ENCODE measurements at regions not wholly inside any gene's neighbourhood (a gene's known extent, or its start where the extent isn't known, plus 50 kb on each side); places are given as distances from the start of the nearest gene placed in this dataset.
"Not testable (repeated sequence)": the region's sequence is repeated elsewhere in the genome, so short reads cannot be mapped to it uniquely, and the experiment has no call there.

DNA sequence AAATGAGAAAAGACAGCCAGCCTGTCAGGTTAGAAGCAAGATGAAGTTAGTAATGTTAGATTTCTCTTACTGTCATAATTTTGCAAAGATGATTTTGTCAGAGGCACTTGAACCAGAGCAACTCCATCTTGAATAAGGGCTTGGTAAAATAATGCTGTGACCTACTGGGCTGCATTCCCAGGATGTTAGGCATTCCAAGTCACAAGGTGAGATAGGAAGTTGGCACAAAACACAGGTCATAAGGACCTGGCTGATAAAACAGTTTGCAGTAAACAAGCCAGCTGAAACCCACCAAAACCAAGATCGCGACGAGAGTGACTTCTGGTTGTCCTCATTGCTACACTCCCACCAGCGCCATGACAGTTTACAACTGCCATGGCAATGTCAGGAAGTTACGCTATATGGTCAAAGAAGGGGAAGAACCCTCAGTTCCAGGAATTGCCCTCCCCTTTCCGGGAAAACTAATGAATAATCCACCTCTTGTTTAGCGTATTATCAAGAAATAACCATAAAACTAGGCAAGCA is 1313.5 kb upstream of the TMEM132C start:
- no peak for DNase-seq

DNA sequence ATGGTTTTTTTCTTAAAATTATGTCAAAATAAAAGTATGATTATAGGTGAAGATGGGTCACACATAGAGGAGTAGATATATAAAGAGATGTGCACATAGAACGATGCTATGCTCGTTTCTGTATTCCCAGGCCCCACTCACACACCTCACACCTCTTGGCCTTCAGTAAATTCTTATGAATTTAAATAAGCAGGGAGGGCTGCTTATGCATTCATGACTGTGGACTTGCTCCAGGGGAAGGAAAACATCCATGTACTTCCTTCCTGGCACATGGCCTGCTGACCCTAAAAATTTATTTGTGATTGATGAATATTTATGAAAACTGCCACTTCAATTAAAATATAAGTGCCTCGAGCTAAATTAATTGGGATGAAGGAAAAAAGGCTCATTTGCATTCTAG is 1306.7 kb upstream of the TMEM132C start:
- no peak for DNase-seq

DNA sequence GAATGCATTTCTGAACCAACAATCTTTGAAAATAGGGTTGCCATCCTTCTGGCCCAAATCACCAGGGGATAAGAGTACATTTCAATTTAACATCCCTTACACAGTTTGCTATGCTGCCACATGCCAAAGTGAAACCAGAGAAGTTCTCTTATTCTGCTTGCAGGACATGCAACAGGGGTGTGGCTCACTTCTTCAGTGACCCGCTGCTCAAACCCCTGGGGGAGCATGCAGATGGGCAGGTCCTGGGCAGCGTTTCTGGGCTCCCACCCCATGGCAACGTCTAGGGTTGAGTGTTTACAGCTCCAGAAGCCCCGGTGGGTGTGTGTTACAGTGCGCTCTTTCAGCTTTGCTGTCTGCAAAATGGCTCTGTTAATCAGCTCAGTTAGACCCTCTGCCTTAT is 1306.3 kb upstream of the TMEM132C start:
- no peak for DNase-seq

DNA sequence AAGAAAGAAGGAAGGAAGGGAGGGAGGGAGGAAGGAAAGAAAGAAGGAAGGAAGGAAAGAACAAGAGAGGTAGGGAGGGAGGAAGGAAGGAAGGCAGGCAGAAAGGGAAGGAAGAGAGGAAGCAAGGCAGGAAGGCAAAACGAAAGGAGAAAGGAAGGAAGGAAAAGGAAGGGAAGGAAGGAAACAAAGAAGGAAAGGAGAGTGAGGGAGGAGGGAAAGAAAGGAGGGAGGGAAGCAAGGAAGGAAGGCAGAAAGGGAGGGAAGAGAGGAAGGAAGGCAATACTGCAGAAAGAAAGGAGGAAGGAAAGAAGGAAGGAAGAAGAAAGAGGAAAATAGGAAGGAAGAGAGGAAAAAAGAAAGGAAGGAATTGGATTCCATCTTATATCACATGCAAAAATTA is 1303.1 kb upstream of the TMEM132C start:
- DNase-seq: no peak

DNA sequence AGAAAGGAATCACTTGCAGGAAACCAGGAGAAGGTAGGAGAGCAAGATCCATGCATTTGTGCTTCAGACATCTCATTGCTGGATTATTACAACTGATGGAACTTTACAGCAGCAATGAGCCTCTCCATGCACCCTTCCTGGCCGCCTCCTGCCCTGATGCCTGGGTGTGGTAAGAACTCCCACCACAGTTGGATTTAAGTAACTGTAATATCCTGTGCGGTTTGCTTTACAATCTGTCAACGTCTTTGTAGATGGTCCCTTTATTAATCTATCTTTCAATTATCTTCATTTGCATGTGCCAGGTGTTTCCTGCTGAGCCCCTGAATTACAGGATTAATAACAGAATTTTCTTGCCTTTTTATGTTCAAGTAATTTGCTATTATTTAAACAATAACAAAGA is 1300.5 kb upstream of the TMEM132C start:
- DNase-seq: no peak

DNA sequence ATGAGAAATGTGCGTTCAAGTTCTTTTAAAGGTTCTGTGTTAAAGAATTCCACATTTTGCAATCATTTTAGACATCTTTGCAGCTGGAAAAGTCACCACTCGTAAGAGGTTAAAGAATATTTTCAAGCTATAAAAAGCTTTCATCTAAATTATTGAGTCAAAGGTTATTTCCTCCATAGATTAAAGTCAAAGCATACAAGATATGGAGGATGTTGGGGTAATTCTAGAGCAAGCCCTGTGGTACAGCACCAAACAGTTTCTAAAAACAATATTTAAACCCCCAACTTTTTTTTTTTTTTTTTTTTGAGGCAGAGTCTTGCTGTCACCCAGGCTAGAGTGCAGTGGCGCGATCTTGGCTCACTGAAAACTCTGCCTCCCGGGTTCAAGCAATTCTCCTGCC is 1299.8 kb upstream of the TMEM132C start:
- DNase-seq: no peak

DNA sequence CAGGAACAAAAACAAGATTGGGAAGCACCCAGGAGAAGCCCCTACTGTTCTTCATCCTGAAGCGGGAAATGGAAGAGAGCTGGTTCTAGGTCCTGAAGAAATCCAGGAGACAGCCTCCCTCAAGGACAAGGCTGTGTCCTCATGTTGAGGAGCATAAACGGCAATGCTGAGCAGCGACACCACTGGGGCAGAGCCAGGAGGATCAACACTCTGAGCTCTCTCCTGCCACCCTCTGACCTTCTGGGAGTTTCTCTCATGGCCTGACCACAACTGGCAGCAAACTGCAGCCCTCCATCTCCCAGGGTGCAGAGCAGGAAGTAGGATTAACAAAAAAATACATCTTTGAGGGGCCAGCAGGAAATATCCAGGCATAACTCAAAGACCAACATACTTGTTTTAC is 1292.2 kb upstream of the TMEM132C start:
- DNase-seq: no peak

DNA sequence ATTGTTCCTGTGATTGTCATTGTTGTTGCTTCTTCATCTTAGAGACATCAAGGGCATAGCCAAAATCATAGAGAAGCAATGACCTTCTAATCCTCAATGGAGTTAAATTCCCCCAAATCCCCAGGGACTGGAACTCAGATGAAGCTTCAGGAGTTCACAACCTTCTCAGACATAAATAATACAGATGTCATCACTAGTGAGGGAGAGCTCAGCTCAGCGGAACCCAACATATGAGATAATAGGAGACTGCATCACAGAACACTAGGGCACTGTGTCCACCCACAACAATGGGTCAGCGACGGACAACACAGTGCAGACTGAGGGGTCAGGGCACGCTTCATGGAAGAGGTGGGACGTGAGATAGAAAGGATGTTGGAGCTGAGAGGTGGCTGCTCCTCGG is 1290.4 kb upstream of the TMEM132C start:
- no peak for DNase-seq

DNA sequence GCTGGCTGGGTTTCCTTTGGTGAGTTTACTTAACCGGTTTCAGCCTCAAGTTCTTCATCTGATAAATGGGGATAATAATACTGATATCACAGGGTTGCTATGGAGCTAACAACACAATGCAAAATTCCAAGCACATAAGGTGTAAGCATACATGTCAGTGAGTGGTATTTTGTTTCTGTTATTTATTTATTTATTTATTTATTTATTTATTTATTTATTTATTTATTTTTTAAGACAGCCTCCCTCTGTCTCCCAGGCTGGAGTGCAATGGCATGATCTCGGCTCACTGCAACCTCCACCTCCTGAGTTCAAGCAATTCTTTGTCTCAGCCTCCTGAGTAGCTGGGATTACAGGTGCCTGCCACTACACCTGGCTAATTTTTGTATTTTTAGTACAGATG is 1287.4 kb upstream of the TMEM132C start:
- not testable (repeated sequence) for DNase-seq

DNA sequence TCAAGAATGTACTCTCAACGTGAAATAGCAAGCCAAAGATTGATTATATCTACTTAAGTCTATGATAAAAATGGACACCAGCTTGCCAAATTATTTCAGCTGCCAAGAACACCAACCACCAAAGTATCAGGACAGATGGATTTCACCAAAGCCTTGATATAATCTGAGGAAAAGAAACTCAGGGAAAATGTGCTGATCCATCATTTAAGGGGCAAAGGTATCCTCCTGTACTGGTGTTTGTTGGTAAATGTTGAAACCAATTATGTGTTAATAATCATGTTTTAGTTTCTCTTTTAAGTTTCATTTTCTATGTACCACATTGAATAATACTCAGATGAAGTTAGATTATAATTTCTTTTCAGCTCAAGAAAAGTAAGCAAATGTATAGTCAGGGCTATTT is 1284.3 kb upstream of the TMEM132C start:
- no peak for DNase-seq

DNA sequence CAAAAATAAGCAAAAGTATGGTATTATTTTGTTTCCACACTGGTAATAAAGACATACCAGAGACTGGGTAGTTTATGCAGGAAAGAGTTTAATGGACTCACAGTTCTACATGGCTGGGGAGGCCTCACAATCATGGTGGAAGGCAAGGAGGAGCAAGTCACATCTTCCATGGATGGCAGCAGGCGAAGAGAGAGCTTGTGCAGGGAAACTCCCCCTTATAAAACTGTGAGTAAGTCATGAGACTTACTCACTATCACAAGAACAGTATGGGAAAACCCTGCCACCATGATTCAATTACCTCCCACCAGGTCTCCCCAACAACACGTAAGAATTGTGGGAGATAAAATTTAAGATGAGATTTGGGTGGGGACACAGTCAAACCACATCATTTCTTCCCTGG is 1283.2 kb upstream of the TMEM132C start:
- not testable (repeated sequence) for DNase-seq

DNA sequence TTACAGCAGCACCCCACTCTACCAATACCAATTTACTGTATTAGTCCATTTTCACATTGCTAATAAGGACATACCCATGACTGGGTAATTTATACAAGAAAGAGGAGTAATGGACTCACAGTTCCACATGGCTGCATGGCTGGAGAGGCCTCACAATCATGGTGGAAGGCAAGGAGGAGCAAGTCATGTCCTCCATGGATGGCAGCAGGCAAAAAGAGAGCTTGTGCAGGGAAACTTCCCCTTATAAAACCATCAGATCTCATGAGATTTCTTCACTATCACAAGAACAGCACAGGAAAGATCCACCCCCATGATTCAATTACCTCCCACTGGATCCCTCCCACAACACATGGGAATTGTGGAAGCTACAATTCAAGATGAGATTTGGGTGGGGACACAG is 1281.3 kb upstream of the TMEM132C start:
- DNase-seq: not testable (repeated sequence)

DNA sequence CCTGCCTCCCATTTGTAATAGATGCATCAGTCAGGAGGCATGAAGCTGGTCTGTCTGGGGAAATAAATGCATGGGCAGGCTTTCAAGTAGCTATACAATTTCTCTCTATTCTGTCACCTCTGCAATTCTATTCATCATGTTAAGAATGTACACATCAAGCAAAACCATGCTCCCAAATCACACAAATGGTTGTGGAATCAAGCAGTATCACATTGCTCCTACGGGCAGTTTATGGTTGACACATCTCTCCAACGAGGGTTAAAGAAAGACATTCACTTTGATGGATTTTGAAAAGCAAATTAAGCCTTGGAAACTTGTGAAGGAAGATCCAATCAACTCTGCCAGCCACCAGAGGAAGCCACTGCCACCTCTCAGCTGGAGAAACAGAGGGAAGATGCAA is 1277.4 kb upstream of the TMEM132C start:
- DNase-seq: no peak

DNA sequence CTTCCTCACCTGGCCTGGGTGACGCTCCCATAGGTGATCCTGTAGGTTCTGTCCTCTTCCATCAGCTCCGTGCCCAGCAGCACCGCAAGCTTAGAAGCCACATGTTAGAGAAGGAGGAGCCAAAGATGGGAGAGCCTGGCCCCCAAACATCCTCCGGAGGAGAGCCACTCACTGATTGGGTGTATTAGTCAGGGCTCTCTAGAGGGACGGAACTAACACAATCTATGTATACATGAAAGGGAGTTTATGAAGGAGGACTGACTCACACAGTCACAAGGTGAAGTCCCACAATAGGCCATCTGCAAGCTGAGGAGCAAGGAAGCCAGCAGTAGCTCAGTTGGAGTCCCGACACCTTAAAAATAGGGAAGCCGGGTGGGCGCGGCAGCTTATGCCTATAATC is 1273.1 kb upstream of the TMEM132C start:
- DNase-seq: no peak

DNA sequence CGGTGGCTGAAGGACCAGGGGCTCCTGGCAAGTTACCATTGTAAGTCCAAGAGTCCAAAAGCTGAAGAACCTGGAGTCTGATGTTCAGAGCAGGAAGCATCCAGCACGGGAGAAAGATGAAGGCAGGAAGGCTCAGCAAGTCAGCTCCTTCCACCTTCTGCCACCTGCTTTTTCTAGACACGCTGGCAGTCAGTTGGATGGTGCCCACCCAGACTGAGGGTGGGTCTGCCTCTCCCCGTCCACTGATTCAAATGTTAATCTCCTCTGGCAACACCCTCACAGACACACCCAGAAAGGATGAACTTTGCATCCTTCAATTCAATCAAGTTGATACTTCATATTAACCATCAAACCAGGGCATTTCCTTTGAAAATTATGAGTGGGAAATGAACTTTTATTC is 1272.4 kb upstream of the TMEM132C start:
- DNase-seq: no peak

DNA sequence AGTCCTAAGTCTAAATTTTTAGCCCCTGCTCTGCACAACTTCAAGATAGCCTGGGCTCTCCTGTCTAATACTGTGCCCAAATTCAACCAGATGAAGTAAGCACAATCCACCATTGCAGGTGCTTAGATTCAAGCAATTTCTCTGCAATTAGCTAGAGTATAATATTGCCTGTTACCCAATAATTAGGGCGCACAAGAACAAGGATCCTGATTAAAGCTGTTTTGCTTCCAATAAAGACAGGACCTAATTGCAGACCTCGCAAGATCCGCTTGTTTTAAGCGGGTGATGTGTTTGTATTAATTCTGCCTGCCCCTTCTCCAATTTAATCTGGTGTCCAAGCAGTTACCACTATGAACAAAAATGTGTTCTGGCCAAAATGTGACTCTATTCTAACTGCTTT is 1268.9 kb upstream of the TMEM132C start:
- DNase-seq: no peak

DNA sequence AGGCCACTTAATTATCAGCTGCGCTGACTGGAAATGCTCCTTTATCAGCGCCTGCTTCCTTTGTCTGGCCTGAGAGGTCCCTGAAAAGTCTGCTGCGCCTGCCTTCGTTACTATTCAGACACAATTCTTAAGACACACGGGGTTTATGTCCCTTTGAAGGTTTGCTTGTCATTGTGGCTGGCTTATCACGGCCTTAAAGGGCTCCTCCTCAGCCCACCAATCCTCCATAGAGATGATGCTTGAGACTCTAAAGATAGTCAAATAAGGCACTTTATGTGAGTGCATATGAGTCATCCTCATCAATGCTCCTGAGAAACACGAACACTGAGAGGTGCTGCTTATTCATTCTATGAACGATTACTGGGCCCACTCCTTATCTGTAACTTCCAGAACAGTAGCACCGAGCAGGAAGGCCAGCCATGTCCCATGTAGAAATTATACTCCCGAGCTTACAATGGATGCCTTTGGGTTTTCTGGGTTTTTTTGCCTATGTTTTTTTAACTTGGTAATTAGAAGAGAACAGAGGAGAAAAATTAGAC is 1268.2 kb upstream of the TMEM132C start:
- DNase-seq: no peak

DNA sequence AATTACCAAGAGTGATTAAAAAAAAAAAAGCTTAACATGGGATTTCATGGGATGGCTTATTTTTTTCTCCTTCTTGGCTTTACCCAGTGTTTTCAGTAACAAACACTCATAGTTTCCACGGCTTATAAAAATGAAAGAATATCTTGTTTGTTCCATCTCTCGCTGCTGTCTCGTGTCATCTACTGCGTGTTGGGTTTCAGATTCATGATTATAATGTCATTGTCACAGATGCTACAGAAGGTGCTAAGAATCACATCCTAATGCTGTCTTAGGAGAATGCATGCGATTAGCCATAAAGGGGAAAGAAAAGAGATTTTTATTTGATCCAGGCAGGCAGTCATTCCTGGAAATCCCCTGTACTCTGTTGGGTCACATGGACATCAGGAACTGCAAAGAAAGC is 1267.6 kb upstream of the TMEM132C start:
- no peak for DNase-seq

DNA sequence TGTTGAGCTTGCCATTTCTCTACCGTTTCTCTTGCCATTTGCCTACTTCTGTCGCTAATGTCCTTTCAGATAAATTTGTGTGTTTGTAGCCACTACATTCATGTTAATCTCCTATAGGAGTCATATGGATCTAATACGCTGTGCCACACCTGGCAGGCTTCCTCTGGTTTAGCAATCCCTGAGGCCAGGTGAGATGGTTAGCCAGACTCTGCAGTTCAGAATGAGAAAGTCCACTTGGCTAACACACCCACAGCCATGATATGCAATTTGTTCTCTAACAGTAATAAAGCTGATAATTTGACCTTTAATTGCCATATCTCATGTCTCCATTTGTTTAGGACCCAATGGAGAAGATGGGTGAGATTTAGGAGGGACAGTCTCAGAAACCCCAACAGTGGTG is 1261.6 kb upstream of the TMEM132C start:
- no peak for DNase-seq

DNA sequence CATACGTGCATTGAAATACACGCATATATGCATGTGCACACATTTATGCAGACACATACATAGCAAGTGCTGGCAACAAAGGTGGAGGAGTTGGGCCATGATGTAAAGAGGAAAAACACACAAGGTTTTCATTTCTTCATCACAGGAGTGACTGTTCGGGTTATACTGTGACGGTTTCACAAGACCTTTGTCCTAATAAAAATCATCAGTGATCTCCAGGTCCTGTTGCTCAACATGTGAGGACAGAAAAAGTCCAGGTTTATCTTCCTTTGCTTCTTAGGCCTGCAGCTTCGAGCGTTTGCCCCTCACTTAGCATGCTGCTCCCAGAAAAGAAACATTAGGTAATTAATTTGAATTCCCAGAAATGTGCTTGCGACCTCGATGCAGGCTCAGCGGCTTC is 1260.0 kb upstream of the TMEM132C start:
- DNase-seq: no peak

DNA sequence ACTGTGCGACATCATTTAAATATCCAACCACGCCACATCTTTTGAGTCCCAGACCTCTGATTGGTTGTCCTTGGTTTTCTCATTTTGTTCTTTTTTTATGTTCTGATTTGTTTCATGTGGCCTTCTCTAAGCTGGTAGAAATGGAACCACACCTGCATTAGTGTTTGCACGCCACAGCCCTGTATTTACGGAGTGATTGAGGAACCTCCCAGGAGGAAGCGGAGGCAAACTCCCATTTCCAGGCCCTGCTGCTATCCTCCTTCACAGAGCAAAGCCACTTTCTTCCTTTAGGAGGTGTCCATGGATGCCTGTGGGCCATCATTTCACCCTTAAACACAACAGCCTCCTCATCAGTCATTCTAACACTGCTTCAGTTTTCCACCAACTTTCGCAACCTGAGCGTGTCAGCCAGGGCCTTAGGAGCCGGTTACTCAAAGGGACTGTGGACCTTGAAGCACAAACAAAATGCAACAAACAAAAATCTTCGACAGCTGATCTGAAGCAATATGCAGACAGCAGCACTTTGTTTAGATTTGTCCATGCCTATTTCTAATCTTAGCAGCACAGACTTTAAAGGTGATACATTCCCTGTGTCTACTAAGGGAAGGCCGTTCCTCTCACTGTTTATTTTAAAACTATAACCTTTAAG is 1258.1 kb upstream of the TMEM132C start:
- no peak for DNase-seq

DNA sequence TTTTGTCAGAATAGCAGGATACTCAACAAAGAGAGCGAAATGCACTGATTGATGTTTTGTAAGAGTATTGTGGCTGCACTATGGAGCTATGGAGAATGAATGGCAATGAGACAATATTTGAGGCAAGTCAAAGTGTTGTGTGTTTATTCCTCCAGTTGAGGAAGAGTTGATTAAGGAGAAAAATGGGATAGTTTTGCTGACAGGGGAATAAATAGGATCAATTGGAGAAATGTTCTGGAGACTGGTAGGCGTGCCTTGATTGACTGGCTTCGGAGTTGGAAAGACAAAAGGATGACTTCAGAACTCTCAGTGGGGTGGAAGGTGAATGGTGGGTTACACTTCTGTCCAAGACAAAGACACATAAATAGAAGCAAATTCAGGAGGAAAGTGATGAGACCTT is 1254.9 kb upstream of the TMEM132C start:
- no peak for DNase-seq

DNA sequence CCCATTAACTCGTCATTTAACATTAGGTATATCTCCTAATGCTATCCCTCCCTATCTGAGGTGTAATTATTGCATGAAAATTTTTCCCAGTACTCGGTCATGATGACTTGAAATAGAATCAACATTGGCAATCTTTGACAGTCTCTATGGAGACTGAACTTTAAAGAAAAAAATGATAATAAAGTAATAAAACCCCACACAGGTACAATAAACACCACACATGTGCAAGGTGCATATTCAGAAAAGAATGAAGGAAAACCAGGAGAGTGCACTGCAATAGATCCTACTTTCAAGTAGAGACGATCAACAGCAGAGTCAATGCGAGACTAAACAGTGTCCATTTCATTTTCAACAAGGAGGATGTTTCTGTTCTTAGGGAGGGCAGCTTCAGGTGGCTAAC is 1253.8 kb upstream of the TMEM132C start:
- DNase-seq: no peak

DNA sequence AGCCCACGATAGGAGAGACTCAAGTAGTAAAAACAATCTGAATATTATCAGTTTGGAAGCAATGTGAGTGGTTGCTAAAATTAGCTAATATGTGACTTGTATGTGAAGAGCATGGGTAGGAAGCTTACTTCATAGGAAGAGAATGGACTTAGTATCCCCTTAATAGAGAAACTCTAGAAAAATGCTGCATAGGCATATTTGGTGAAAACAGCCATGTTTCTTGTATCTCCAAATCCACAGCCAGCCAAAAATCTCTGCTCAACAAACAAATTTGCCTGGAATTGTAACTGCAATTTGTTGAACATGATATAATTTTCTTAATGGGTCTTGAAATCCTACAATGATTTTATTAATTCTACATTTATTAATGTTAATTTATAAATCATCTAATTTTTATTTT is 1252.9 kb upstream of the TMEM132C start:
- no peak for DNase-seq

DNA sequence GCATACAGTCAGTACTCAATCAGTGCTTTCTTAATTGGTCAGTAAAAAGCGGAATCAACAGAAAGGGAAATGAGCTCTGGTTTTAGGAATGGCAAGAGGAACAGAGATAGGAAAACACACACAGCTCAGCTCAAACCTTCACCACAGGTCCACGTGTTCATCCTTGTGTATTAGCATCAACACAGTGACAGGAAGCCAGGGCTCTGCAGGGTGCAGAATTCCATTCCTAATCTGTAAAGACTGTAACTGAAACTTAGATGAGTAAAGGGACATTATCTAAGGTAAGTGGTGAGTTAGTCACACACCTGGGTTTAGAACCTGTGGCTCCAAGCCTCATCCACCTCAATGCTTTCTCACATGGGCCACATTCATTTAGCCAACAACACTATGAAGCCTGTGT is 1242.2 kb upstream of the TMEM132C start:
- no peak for DNase-seq

Data from NCI-H1694 (cell line).